ENCODE measurements at regions not wholly inside any gene's neighbourhood (a gene's known extent, or its start where the extent isn't known, plus 50 kb on each side); places are given as distances from the start of the nearest gene placed in this dataset.
"Not testable (repeated sequence)": the region's sequence is repeated elsewhere in the genome, so short reads cannot be mapped to it uniquely, and the experiment has no call there.

DNA sequence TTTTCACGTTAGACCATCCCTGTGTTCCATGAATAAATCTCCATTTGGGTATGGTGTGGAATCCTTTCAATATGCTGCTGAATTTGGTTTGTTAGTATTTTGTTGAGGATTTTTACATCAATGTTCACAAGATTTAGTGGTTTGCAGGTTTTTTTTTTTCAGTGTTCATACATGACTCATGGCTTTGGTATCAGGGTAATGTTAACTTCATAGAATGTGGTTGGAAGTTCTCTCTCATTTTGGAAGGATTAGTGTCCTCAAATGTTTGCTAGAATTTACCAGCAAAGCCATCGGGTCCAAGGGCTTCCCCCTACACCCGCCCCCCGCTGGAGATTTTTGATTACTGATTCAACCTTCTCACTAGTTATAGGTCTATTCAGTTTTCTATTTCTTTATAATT, 398.0 kb downstream of the NXPH1 start:
- TF ChIP-seq, protein P1, sequence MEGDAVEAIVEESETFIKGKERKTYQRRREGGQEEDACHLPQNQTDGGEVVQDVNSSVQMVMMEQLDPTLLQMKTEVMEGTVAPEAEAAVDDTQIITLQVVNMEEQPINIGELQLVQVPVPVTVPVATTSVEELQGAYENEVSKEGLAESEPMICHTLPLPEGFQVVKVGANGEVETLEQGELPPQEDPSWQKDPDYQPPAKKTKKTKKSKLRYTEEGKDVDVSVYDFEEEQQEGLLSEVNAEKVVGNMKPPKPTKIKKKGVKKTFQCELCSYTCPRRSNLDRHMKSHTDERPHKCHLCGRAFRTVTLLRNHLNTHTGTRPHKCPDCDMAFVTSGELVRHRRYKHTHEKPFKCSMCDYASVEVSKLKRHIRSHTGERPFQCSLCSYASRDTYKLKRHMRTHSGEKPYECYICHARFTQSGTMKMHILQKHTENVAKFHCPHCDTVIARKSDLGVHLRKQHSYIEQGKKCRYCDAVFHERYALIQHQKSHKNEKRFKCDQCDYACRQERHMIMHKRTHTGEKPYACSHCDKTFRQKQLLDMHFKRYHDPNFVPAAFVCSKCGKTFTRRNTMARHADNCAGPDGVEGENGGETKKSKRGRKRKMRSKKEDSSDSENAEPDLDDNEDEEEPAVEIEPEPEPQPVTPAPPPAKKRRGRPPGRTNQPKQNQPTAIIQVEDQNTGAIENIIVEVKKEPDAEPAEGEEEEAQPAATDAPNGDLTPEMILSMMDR (conservative IDR thresholded peaks at IDR 0.05; ENCODE audit: low read depth, low read length), result no peak
- H3K4me3 ChIP-seq (ENCODE audit: low read depth, low read length), result no peak overlapping the region
- DNase-seq (ENCODE audit: low read depth), result peak; percentile 2

DNA sequence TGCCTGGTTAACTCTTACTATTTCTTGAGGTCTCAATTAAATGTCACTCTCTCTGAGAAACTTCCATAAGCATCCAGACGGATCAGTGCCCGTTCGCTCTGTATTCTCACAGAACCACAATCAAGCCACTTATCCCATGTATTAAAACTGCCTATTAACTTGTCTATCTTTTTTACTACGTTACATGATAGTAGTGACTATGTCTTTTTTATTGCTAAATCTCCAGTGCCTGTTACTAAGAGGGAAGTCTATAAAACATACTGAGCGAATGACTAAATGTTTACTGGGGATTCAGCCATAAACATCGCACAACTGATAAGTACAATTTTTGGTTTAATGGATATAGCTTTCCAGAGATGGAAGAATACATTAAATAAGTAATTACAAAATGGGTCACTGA, 399.9 kb downstream of the NXPH1 start:
- no peak for DNase-seq (ENCODE audit: low read depth)
- TF ChIP-seq, protein P1 (conservative IDR thresholded peaks at IDR 0.05; ENCODE audit: low read depth, low read length), result no peak
- no peak overlapping the region for H3K4me3 ChIP-seq (ENCODE audit: low read depth, low read length)

DNA sequence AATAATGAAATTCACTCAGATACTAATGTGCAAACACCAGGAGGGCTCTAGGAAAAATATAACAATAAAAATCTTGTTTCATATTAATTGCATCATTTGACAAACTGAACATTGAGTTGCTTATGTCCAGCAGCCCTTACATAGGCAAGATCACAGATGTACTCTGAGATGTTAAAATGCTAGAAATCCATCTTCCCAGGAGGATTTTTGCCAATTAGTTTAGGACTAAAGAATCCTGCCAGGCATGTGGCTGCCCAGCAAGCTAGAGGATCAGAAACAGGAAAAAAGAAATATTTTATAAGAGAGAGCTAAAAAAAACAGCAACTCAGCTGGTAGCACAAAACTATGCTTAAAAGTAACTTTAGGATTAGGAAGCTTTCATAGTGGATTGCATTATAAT, 407.8 kb downstream of the NXPH1 start:
- TF ChIP-seq, protein P1 (conservative IDR thresholded peaks at IDR 0.05; ENCODE audit: low read depth, low read length), result no peak
- no peak overlapping the region for H3K4me3 ChIP-seq (ENCODE audit: low read depth, low read length)
- no peak for DNase-seq (ENCODE audit: low read depth)

DNA sequence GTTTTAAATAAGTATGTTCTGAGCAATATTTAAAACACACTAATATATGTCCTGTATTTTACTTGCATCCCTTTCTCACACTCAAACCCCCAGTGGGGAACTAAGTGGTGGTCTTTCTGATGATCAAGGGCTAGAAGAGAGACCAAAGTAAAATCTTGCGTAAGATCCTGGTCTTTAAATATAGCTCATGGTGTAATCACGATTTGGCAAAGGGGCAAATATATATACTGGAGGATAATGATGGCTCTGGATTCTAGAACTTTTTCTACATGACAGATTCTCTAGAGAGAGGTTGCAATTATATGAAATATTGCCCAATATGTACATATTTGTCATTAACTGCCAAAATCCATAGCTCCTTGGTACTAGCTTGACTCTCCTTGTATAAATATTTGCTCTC, 438.3 kb downstream of the NXPH1 start:
- TF ChIP-seq, protein P1 (conservative IDR thresholded peaks at IDR 0.05; ENCODE audit: low read depth, low read length), result no peak
- DNase-seq (ENCODE audit: low read depth), result no peak
- no peak overlapping the region for H3K4me3 ChIP-seq (ENCODE audit: low read depth, low read length)

DNA sequence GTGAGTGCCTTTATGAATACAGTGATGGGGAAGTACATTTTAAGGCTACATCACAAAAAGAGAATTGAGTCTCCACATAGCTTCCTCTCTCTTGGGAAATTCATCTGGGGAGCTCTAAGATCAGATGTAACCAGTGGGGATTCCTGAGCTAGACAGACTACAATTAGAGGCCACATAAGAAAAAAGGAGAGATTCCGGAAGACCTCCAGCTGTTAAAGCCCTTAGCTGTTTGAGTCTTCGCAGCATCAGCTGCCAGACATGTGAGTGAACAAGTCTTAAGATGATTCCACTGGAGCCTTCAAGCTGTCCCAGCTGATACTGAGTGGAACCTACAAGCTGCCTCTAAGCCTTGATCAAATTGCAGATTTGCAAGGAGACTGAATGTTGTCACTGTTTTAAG, 448.5 kb downstream of the NXPH1 start:
- TF ChIP-seq, protein P1 (conservative IDR thresholded peaks at IDR 0.05; ENCODE audit: low read depth, low read length), result no peak
- no peak overlapping the region for H3K4me3 ChIP-seq (ENCODE audit: low read depth, low read length)
- peak; percentile 1 for DNase-seq (ENCODE audit: low read depth)

DNA sequence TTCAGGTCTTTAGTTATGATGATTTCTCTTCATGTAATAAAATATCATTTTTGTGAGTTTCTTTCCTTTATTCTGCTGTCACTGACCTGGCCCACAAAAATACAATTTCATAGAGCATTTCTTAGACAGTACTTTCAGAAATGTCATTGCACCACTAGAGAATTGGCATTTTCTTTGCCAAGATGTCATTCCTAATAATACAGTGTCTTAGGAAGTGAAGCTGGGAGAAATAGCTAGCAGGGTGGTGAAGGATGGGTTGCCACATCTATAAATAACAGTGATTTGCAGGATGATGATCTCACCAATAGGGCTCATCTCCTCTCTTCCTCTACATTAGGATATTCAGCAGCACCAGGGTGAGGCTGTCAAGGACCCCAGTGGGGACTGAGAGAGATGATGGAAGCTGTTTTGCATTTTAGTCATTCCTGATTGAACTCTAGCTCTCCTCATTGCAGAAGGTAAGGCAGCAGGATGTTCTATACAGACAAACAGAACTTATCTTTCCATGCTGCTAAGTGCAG, 452.1 kb downstream of the NXPH1 start:
- no peak overlapping the region for H3K4me3 ChIP-seq (ENCODE audit: low read depth, low read length)
- TF ChIP-seq, protein P1 (conservative IDR thresholded peaks at IDR 0.05; ENCODE audit: low read depth, low read length), result no peak
- DNase-seq (ENCODE audit: low read depth), result no peak

DNA sequence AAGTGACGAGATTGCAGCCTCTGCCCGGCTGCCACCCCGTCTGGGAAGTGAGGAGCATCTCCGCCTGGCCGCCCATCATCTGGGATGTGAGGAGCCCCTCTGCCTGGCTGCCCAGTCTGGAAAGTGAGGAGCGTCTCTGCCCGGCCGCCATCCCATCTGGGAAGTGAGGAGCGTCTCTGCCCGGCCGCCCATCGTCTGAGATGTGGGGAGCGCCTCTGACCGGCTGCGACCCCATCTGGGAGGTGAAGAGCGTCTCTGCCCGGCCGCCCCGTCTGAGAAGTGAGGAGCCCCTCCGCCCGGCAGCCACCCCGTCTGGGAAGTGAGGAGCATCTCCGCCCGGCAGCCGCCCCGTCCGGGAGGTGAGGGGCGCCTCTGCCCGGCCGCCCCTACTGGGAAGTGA, 456.9 kb downstream of the NXPH1 start:
- not testable (repeated sequence) for DNase-seq (ENCODE audit: low read depth); H3K4me3 ChIP-seq (ENCODE audit: low read depth, low read length)

Data from choroid plexus epithelial cell (primary cell).